ENCODE measurements at regions not wholly inside any gene's neighbourhood (a gene's known extent, or its start where the extent isn't known, plus 50 kb on each side); places are given as distances from the start of the nearest gene placed in this dataset.

DNA sequence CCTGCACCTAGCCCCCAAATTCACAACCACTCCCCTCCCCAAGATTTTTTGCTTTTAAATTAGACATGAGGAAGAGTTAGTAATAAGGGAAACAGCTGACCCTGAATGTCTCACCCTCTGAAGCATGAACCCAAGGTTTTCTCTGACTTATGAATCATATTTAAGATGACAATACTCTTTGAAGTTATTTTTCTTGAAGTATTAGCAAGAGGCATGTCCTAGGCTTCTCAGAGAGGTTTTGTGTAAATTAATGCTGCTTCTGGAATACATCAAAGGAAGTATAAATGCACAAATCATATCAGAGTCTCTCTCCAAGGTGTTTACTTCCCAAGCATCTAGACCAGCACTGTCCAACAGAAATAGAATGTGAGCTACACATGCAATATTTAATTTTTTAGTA lies 408.1 kb upstream of the MARCKS start:
- DNase-seq, result no peak

GRCh38 chr6:113450061-113450465 lies 407.1 kb upstream of the MARCKS start:
- no peak for DNase-seq

GRCh38 chr6:113451049-113451448 lies 406.1 kb upstream of the MARCKS start:
- DNase-seq, result no peak

- DNase-seq, result no peak
Observed at GRCh38 chr6:113457198-113457597, 399.9 kb upstream of the MARCKS start.

- DNase-seq, result no peak
Observed at GRCh38 chr6:113457751-113458150, 399.4 kb upstream of the MARCKS start.

DNA sequence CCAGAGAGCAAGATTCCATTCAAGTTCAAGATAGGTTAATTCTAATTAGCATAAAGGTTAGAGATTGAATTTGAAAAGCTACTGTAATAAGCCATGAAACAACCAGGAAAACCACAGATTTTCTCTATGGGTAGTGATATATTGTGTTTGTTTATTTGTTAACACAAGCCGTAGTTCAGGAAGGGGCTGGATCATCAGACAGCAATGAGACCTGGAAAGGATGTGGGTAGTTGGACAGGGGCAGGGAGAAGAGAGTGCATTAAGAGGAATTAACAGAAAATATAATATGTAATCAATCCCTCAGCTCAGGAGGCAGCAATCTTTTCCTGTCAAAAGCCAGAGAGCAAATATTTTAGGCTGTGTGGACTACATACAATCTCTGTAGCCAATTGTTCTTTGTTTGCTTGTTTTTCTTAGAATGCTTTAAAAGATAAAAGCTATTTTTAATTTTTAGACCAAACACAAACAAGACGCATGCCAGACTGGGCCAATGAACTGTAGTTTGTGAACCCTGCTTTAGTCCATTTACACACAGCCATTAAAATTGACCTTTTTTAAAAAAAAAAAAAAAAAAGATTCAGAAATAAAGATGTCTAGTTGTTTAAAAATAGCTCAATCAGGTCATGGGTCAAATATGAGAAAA lies 398.7 kb upstream of the MARCKS start:
- DNase-seq, result no peak

DNA sequence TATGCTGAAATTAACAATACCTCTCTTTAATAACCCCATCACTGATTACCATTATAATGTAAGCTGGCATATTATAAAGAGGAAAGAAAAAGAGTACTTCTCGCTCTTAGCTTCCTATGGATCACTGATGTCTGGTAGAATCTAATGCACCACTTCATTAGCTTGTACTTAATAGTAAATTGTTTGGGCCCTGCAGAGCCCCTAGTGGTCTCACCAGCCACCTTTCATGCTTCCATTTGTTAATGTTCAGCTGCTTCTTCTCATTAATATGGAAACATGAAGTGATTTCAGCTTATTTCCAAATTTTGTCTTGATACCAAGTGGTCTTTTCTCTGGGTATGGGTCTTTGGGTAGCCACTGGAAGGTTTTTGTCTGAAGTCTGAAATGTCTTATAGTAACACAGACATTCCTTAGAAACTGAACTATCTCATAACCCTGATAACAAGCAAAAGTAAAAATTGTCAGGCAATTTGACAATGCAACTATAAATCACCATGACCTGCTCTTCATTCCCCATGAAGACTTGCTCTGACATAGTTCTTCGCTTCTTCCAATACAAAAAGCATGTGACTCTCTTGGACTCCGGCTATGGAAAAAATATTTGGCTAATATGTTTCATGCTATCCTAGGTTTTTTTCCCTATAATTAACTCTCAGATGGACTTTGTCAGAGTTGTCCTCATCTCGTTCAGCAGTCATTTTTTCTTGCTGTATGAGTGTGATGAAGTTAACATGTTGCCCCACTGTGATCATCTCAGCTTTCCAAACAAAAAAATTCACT lies 395.8 kb upstream of the MARCKS start:
- peak; percentile 31 to 54 for DNase-seq

- DNase-seq, result no peak
Observed at GRCh38 chr6:113464536-113464935, 392.6 kb upstream of the MARCKS start.

GRCh38 chr6:113464960-113465359 lies 392.2 kb upstream of the MARCKS start:
- DNase-seq, result no peak

GRCh38 chr6:113466526-113466925 lies 390.6 kb upstream of the MARCKS start:
- DNase-seq, result no peak

DNA sequence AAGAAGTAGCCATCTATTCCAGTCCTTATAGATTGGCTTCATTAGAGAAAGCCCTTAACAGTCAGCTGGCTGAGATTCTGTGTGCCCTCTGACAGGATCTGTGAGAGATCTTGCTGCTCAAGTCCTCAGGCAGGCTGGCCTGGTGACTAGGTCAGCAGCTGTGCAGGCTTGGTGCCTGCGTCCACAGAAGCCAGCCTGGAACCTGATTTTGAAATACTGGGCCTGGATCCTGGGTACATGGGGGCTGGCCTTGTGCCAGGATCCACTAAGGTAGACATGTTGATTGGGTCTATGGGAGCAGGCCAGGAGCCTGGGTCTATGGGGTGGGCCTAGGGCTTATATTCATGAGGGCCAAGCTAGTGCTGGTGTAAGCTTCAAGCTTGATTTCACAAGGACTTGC lies 381.8 kb upstream of the MARCKS start:
- DNase-seq, result no peak

- DNase-seq, result no peak
Observed at GRCh38 chr6:113476937-113477839, 380.0 kb upstream of the MARCKS start.

- no peak for DNase-seq
Observed at GRCh38 chr6:113480616-113481015, 376.5 kb upstream of the MARCKS start.

GRCh38 chr6:113481458-113481857 lies 375.7 kb upstream of the MARCKS start:
- DNase-seq, result no peak

DNA sequence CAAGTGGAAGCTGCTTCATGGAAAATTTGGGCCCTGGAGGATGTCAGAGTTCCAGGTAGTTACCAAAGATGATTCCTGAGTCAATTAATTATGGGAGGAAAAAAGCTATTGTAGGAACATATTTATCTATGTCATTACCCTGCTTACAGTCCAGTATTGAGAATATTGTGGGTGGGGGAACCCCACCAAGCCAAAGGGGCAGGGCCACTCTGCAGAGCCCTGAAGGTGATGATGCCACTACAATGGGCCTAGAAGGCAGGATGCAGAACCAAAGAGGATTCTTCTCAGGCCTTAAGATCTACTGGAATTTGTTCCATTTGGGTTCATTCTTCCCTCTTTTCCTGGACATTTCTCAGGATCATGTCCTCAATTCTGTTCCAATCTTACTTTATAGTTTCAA lies 375.2 kb upstream of the MARCKS start:
- no peak for DNase-seq

- no peak for DNase-seq
Observed at GRCh38 chr6:113482771-113483170, 374.4 kb upstream of the MARCKS start.

DNA sequence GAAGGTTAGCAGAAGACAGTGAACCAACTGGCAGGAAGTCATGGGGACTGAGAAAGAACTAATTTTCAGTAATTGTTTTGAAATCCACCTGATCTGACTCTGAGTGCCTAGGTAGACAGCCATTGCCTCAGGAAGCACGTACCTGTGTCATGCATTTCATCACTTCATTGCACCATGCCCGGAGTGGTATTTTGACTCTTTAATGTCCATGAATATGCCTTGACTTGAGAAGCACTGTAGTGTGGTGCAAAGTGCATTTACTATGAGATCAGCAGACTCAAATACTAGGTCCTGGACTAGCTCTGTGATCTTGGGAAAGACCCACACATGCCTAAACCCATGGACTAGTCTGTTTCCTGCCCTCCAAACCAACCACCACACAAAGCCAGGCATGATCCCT lies 370.9 kb upstream of the MARCKS start:
- DNase-seq, result no peak

- DNase-seq, result no peak
Observed at GRCh38 chr6:113487489-113488058, 369.6 kb upstream of the MARCKS start.

GRCh38 chr6:113488061-113488460 lies 369.1 kb upstream of the MARCKS start:
- no peak for DNase-seq

GRCh38 chr6:113488812-113489685 lies 368.1 kb upstream of the MARCKS start:
- DNase-seq, result no peak

Data from right lung (tissue), 2 donors.